ENCODE measurements at regions not wholly inside any gene's neighbourhood (a gene's known extent, or its start where the extent isn't known, plus 50 kb on each side); places are given as distances from the start of the nearest gene placed in this dataset.

DNA sequence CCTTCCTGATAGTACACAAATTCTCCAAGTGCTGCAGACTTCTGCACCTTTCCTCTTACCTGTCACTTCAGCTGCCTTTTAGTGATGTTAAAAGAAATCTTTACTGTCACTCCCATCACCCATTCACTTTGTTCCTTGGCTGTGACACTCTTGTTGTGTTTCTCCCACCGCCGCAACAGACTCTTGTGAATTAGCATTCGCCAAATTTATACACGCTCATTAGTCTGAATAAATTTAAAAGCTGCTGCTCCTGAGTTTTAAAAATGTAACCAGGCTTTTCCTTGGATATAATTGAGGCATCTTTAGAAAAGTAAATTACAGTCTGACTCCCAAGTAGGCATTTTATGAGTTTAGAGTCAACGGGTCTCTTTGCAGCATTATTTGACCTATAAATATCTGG lies 1197.9 kb downstream of the BCL11B start:
- no peak for DNase-seq (ENCODE audit: low read depth)
- no peak overlapping the region for H3K4me3 ChIP-seq (ENCODE audit: control insufficient read depth, low read depth, low read length)
- TF ChIP-seq, protein P1, sequence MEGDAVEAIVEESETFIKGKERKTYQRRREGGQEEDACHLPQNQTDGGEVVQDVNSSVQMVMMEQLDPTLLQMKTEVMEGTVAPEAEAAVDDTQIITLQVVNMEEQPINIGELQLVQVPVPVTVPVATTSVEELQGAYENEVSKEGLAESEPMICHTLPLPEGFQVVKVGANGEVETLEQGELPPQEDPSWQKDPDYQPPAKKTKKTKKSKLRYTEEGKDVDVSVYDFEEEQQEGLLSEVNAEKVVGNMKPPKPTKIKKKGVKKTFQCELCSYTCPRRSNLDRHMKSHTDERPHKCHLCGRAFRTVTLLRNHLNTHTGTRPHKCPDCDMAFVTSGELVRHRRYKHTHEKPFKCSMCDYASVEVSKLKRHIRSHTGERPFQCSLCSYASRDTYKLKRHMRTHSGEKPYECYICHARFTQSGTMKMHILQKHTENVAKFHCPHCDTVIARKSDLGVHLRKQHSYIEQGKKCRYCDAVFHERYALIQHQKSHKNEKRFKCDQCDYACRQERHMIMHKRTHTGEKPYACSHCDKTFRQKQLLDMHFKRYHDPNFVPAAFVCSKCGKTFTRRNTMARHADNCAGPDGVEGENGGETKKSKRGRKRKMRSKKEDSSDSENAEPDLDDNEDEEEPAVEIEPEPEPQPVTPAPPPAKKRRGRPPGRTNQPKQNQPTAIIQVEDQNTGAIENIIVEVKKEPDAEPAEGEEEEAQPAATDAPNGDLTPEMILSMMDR (conservative IDR thresholded peaks at IDR 0.05; ENCODE audit: control insufficient read depth, insufficient read depth, low read depth, low read length): no peak

DNA sequence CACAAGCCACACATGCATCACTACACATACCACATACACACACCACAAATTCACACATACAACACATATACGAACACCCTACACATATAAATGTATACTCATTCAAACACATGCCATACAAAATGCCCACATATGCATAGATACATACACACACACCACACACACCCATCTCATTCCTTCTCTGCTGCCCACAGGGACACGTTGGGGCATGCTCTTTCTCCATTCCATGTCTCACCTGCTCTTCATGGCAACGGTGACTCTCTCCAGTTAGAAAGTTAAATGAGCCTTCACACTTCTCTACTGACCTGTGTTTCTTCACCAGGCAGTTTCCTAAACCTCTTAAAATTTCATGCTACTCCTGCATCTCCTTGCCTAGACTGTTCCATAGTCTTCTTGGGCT lies 1194.8 kb downstream of the BCL11B start:
- no peak overlapping the region for H3K4me3 ChIP-seq (ENCODE audit: control insufficient read depth, low read depth, low read length)
- no peak for DNase-seq (ENCODE audit: low read depth)
- TF ChIP-seq, protein P1 (conservative IDR thresholded peaks at IDR 0.05; ENCODE audit: control insufficient read depth, insufficient read depth, low read depth, low read length): no peak

DNA sequence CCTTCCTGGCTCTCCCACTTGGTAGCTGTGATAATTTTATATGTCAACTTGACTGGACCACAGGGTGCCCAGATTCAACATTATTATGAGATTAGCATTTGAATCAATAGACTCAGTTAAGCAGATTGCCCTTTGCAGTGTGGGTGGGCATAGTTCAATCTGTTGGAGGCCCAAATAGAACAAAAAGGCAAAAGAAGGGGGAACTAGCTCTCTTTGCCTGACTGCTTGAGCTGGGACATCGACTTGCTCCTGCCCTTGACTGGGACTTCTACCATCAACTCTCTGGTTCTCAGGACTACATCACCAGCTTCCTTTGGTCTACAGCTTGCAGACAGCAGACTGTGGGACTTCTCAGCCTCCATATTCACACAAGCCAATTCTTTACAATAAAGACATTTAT lies 1189.2 kb downstream of the BCL11B start:
- H3K4me3 ChIP-seq (ENCODE audit: control insufficient read depth, low read depth, low read length): no peak overlapping the region
- TF ChIP-seq, protein P1 (conservative IDR thresholded peaks at IDR 0.05; ENCODE audit: control insufficient read depth, insufficient read depth, low read depth, low read length): no peak
- no peak for DNase-seq (ENCODE audit: low read depth)

DNA sequence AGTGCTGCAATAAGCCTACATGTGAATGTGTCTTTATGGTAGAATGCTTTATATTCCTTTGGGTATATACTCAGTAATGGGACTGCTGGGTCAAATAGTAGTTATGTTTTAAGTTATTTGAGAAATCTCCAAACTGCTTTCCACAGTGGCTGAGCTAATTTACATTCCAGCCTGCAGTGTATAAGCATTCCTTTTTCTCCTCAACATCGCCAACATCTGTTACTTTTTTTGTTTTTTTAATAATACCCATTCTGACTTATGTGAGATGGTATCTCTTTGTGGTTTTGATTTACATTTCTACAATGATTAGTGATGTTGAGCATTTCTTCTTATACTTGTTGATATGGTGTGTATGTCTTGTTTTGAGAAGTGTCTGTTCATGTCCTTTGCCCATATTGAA lies 1186.2 kb downstream of the BCL11B start:
- TF ChIP-seq, protein P1 (conservative IDR thresholded peaks at IDR 0.05; ENCODE audit: control insufficient read depth, insufficient read depth, low read depth, low read length): no peak

DNA sequence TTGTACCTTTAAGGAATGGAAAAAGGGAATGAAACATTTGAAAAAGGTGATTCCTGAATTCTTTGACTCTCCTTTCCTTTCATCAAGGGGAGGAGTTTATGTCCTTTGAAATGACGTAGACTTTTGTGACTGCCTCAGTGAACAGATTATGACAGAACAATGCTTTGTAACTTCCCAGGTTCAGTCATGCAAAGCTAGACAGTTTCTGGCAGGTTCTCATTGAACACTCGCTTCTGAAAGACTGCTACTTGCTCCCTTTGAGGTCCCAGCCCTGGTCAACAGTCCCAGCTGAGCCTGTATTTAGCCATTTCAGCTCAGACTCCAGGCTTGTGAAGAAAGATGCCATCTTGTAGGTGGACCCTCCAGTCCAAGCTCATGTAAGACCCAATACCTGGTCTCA lies 1178.9 kb downstream of the BCL11B start:
- DNase-seq (ENCODE audit: low read depth): no peak
- H3K4me3 ChIP-seq (ENCODE audit: control insufficient read depth, low read depth, low read length): no peak overlapping the region
- TF ChIP-seq, protein P1 (conservative IDR thresholded peaks at IDR 0.05; ENCODE audit: control insufficient read depth, insufficient read depth, low read depth, low read length): no peak

More for the DNA sequence above, 1186.2 kb downstream of the BCL11B start:
- no peak overlapping the region for H3K4me3 ChIP-seq (ENCODE audit: control insufficient read depth, low read depth, low read length)
- no peak for DNase-seq (ENCODE audit: low read depth)

DNA sequence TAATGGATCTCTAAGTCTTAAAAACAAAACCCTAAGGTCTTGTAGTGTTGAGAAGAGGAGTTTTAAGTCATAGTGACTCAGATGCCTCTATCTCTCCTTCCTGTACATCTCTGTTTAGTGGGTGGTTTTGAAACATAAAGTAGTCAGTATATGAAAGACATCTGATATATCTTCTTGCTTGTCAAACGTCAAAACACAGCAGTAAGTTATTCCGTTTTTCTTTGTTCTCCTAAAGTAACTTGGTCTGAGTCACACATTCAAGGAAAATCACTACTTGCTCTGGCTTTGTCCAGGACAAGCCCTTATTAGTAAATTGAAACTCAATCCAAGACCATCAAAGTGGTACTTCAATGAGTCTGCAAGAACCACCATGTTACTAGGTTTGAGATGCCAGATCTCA lies 1172.5 kb downstream of the BCL11B start:
- H3K4me3 ChIP-seq (ENCODE audit: control insufficient read depth, low read depth, low read length): no peak overlapping the region
- DNase-seq (ENCODE audit: low read depth): no peak
- TF ChIP-seq, protein P1 (conservative IDR thresholded peaks at IDR 0.05; ENCODE audit: control insufficient read depth, insufficient read depth, low read depth, low read length): no peak

DNA sequence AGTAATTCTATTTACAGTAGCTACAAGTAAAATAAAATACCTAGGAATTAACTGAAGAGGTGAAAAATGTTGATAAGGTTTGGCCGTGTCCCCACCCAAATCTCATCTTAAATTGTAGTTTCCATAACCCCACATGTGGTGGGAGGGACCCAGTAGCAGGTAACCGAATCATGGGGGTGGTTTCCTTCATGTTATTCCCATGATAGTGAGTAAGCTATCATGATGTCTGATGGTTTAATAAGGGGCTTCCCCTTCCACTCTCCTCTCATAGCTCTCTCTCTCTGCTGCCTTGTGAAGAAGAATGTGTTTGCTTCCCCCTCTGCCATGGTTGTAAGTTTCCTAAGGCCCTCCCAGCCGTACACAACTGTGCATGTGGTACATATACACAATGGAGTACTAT lies 1170.7 kb downstream of the BCL11B start:
- H3K4me3 ChIP-seq (ENCODE audit: control insufficient read depth, low read depth, low read length): no peak overlapping the region
- no peak for DNase-seq (ENCODE audit: low read depth)
- TF ChIP-seq, protein P1 (conservative IDR thresholded peaks at IDR 0.05; ENCODE audit: control insufficient read depth, insufficient read depth, low read depth, low read length): no peak

All from fibroblast of mammary gland (primary cell).